ENCODE measurements at regions not wholly inside any gene's neighbourhood (a gene's known extent, or its start where the extent isn't known, plus 50 kb on each side); places are given as distances from the start of the nearest gene placed in this dataset.
"Not testable (repeated sequence)": the region's sequence is repeated elsewhere in the genome, so short reads cannot be mapped to it uniquely, and the experiment has no call there.

DNA sequence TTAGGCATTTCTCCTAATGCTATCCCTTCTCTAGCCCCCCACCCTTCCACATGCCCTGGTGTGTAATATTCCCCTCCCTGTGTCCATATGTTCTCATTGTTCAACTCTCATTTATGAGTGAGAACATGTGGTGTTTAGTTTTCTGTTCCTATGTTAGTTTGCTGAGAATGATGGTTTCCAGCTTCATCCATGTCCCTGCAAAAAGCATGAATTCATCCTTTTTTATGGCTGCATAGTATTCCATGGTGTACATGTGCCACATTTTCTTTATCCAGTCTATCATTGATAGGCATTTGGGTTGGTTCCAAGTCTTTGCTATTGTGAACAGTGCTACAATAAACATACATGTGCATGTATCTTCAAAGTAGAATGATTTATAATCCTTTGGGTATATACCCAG, 161.0 kb upstream of the ZNF644 start:
- TF ChIP-seq, protein P1, sequence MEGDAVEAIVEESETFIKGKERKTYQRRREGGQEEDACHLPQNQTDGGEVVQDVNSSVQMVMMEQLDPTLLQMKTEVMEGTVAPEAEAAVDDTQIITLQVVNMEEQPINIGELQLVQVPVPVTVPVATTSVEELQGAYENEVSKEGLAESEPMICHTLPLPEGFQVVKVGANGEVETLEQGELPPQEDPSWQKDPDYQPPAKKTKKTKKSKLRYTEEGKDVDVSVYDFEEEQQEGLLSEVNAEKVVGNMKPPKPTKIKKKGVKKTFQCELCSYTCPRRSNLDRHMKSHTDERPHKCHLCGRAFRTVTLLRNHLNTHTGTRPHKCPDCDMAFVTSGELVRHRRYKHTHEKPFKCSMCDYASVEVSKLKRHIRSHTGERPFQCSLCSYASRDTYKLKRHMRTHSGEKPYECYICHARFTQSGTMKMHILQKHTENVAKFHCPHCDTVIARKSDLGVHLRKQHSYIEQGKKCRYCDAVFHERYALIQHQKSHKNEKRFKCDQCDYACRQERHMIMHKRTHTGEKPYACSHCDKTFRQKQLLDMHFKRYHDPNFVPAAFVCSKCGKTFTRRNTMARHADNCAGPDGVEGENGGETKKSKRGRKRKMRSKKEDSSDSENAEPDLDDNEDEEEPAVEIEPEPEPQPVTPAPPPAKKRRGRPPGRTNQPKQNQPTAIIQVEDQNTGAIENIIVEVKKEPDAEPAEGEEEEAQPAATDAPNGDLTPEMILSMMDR (IDR thresholded peaks at IDR 0.05): not testable (repeated sequence)
- not testable (repeated sequence) for TF ChIP-seq POLR2A, EP300 (IDR thresholded peaks at IDR 0.05)

Measured in gastroesophageal sphincter (tissue), 3 donors.